Astrocyte of the cerebellum (primary cell): ENCODE measurements at regions not wholly inside any gene's neighbourhood (a gene's known extent, or its start where the extent isn't known, plus 50 kb on each side); places are given as distances from the start of the nearest gene placed in this dataset.

ENCODE experiments used
- DNase-seq: peaks from one replicate; pipeline ENCODE4 v3.0.0-alpha.2; 2011; ENCODE audit warnings: low read depth
- H3K4me3 ChIP-seq: 2 replicates; pipeline ENCODE4 v1.5.1; 2011; ENCODE audit warnings: mild to moderate bottlenecking, low read depth, low read length, moderate library complexity
- in situ Hi-C: cut with HindIII; loops from 2 replicates; pipeline ENCODE4 v1.10.0; 2017; ENCODE audit warnings: low sequenced_read_pairs
- TF ChIP-seq, protein P1 (sequence below): IDR thresholded peaks from 2 replicates; pipeline ENCODE4 v1.5.1; 2012; ENCODE audit warnings: low read length, low read depth, moderate library complexity, mild to moderate bottlenecking; ENCODE audit errors: missing control alignments

DNA sequence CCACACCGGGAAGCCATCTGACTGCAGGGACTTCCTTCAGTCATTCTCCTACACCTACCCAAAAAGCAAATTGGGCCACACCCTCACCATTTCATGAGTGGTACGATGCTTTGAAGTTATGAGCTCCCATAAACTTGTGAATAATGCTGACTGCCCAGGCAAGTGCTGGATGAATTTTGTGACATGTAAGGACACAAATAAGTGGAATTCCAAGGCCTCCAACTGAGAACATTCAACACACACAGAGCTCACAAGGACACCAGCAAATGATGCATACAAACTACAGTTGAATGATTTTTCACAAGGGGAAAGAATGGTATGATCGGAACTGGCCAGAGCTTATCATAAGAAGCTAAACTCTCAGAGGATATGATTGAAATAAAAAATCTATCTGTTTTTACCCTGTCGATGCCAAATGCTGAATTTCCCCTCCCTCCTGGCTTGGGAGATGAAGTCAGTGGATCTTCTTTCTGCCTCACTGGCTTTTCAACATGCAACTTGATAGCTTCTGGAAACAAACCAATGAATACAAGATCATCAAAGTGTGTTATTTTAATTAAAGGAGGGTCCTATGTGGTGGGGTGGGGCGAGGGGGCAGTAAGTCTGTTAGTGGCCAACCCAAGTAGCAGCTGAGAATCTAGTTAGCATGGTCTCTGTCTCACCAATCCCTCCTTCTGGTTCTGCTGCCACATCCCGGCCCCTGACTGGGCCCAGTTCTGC is 123.8 kb downstream of the WT1 start:
- TF ChIP-seq, protein P1, sequence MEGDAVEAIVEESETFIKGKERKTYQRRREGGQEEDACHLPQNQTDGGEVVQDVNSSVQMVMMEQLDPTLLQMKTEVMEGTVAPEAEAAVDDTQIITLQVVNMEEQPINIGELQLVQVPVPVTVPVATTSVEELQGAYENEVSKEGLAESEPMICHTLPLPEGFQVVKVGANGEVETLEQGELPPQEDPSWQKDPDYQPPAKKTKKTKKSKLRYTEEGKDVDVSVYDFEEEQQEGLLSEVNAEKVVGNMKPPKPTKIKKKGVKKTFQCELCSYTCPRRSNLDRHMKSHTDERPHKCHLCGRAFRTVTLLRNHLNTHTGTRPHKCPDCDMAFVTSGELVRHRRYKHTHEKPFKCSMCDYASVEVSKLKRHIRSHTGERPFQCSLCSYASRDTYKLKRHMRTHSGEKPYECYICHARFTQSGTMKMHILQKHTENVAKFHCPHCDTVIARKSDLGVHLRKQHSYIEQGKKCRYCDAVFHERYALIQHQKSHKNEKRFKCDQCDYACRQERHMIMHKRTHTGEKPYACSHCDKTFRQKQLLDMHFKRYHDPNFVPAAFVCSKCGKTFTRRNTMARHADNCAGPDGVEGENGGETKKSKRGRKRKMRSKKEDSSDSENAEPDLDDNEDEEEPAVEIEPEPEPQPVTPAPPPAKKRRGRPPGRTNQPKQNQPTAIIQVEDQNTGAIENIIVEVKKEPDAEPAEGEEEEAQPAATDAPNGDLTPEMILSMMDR = no peak
- DNase-seq = no peak
- H3K4me3 ChIP-seq = no peak overlapping the region
- in situ Hi-C loops = no loop called here

DNA sequence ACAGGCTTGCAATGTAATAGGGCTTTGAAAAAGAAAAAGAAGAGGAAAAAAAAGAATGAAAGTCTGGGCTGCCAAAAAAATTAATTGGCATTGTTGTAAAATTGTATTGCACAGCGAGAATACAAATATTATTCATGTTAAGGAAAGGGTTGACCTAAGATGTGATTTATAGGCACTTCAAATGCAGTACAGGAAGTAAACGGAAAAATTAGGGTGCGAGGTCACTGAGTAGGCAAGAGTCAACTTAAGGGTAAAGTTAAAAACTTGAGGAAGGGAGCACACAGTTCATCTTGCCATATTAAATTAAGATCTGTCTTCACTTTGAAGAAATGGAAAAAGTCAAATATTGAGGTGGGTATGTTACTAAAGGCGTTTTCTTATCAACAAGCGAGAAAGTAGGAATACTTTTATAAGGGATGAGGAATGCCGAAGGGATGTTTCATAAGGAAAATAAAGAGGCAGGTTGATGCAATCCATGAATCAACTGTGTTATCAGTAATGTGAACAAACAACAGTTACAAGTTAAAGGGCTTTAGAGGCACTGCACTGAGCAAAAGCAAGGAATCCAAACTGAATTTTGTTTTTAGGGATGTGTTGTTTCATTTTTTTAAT is 123.0 kb downstream of the WT1 start:
- in situ Hi-C loops = no loop called here
- H3K4me3 ChIP-seq = no peak overlapping the region
- DNase-seq = no peak
- TF ChIP-seq, protein P1 = no peak

DNA sequence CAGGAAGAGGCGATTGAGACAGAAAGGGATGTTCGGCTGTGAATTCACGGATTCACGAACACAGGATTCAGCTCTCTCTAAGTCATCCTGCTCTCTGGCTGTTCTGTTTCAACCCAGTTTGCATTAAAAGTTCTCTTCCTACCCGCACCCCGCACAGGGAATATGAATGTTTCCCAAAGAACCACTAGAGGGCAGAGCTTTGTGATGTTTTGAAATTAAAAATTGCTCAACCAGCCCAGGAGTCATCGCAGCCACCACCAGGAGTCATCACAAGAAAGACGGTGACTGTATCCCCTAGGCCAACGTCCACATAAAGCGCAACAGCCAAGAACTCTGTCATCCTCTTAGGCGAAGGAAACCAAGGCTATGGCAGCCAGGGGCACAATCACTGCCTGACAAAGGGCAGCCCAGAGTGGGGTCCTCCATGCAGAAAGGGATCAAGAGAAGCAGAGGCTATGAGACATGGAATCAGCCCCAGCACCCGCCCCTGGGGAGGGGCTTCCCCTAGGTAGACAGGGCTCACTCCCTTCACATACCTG is 122.4 kb downstream of the WT1 start:
- no peak overlapping the region for H3K4me3 ChIP-seq
- no peak for DNase-seq
- TF ChIP-seq, protein P1 = peak; percentile 73
- in situ Hi-C loops = no loop called here

DNA sequence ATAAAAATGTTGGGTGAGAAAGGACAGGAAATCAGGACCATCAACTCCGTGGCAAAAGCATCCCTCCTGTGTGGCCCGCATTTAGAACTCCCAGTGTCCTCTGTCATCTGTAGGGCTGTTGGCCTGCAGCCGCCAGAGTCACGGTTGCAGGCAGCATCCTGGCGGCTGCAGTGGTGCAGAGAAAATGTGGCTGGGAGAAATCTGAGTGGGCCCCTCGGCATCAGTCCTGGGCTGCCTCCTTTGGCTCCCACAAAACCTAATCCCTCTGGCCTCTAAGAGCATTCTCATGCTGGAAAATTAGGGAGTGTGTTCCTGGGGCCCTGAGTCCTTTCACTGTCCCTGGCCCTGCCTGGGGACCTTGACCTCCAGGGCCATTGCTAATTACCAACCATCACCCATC is 121.9 kb downstream of the WT1 start:
- DNase-seq = no peak
- in situ Hi-C loops = no loop called here
- TF ChIP-seq, protein P1 = no peak
- no peak overlapping the region for H3K4me3 ChIP-seq

DNA sequence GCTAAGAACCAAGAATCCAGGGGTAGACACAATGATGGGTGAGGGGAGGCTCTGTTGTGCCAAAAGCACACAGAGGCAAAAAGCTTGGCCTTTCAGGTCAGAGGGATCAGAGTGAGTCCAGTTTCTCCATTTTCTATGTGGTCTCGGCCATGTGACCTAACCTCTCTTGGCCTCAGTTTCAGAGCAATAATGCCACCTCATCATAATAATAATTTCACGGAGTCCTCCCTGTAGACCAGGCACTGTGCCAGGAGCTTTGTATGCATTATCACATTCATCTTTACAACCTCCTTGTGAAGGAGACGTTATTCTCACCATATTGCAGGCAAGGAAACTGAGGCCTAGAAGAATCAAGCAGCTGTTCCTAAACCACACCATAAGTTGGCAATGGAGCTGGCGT is 120.2 kb downstream of the WT1 start:
- DNase-seq = no peak
- no peak overlapping the region for H3K4me3 ChIP-seq
- in situ Hi-C loops = no loop called here
- TF ChIP-seq, protein P1 = no peak

DNA sequence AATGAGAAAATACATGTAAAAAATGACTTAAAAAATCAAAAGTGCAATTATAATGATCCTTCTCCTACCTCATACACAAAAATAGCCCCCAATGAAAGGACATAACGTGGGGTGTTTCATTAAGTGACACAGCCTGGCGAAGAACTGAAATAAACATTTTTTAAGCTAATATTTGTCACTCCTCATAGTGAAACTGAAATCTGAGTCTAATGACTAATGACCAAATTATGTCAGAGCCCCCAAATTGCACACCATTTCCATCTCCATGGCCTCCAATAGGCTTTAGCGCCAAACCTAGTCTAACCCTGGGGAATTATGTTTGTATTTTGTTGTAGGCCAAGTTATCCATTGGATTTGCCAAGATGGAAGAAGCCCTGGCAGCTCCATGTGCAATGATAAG is 119.1 kb downstream of the WT1 start:
- H3K4me3 ChIP-seq = no peak overlapping the region
- in situ Hi-C loops = no loop called here
- TF ChIP-seq, protein P1 = no peak
- DNase-seq = no peak
